PC-3 (cell line): ENCODE measurements at regions not wholly inside any gene's neighbourhood (a gene's known extent, or its start where the extent isn't known, plus 50 kb on each side); places are given as distances from the start of the nearest gene placed in this dataset.

Experiments used
- ATAC-seq: fragments of 200-7000 bp; cut with Tn5 transposase; 2 replicates; pipeline ENCODE4 v1.9.1; 2020; ENCODE audit warnings: mild to moderate bottlenecking, moderate library complexity
- BruUV-seq: library from RNA; stranded (reverse); fragments of 400-500 nt; replicated peaks from 2 replicates; lab custom pipeline; 2021; lab: Mats Ljungman, UMichigan
- CTCF ChIA-PET: fragments of 300-600 bp; sonication (Branson Sonifier 250); formaldehyde crosslinking; loops from one replicate; lab custom pipeline; 2022; ENCODE audit warnings: antibody characterized with exemption; lab: Charles Lee
- POLR2A ChIA-PET: fragments of 300-600 bp; sonication (Branson Sonifier 250); formaldehyde crosslinking; loops from one replicate; lab custom pipeline; 2022; ENCODE audit warnings: antibody characterized with exemption; ENCODE audit not compliant: unreplicated experiment; lab: Charles Lee
- DNase-seq: peaks from one replicate; pipeline ENCODE4 v3.0.0-alpha.2; 2015
- H2AFZ ChIP-seq: fragments of 300-600 bp; sonication (generic); 2 replicates; pipeline ENCODE4 v1.6.0; 2016; ENCODE audit warnings: antibody characterized with exemption, low read length
- H3F3A ChIP-seq: fragments of 300-600 bp; sonication (generic); one replicate; pipeline ENCODE4 v1.6.0; 2017; ENCODE audit warnings: antibody characterized with exemption, low read length, control low read depth, mild to moderate bottlenecking; ENCODE audit not compliant: unreplicated experiment
- H3K27ac ChIP-seq: fragments of 300-600 bp; sonication (generic); 2 replicates; pipeline ENCODE4 v1.5.1; 2016; ENCODE audit warnings: mild to moderate bottlenecking, low read length
- H3K27me3 ChIP-seq: fragments of 300-600 bp; sonication (generic); 2 replicates; pipeline ENCODE4 v1.6.1; 2016; ENCODE audit warnings: low read length, mixed read lengths
- H3K36me3 ChIP-seq: fragments of 300-600 bp; sonication (generic); 2 replicates; pipeline ENCODE4 v1.6.1; 2016; ENCODE audit warnings: low read depth, mixed run types, low read length, mixed read lengths
- H3K4me1 ChIP-seq: fragments of 300-600 bp; sonication (generic); 2 replicates; pipeline ENCODE4 v1.5.1; 2016; ENCODE audit warnings: low read length; ENCODE audit not compliant: insufficient read depth
- H3K4me2 ChIP-seq: fragments of 300-600 bp; sonication (generic); 2 replicates; pipeline ENCODE4 v1.6.0; 2016; ENCODE audit warnings: low read length
- H3K4me3 ChIP-seq: fragments of 300-600 bp; sonication (generic); 2 replicates; pipeline ENCODE4 v1.5.1; 2016; ENCODE audit warnings: mild to moderate bottlenecking, low read length, mixed read lengths
- H3K79me2 ChIP-seq: fragments of 300-600 bp; sonication (generic); 2 replicates; pipeline ENCODE4 v1.6.1; 2017; ENCODE audit warnings: low read length, mixed read lengths
- H3K9ac ChIP-seq: fragments of 300-600 bp; sonication (generic); 2 replicates; pipeline ENCODE4 v1.6.0; 2016; ENCODE audit warnings: mild to moderate bottlenecking, low read length
- H3K9me2 ChIP-seq: fragments of 300-600 bp; sonication (generic); replicated peaks from 2 replicates; pipeline ENCODE4 v1.6.1; 2016; ENCODE audit warnings: mixed run types, low read length, mixed read lengths
- H3K9me3 ChIP-seq: fragments of 300-600 bp; sonication (generic); 2 replicates; pipeline ENCODE4 v1.6.1; 2016; ENCODE audit warnings: low read length, mixed read lengths
- H4K20me1 ChIP-seq: fragments of 300-600 bp; sonication (generic); 2 replicates; pipeline ENCODE4 v1.6.1; 2016; ENCODE audit warnings: low read length, mixed read lengths
- CTCF ChIP-seq: fragments of 300-600 bp; sonication (generic); conservative IDR thresholded peaks from 2 replicates; pipeline ENCODE4 v1.5.1; 2017; ENCODE audit warnings: antibody characterized with exemption, low read depth, mild to moderate bottlenecking, low read length
- EZH2 ChIP-seq: fragments of 300-600 bp; sonication (generic); IDR thresholded peaks from one replicate; pipeline ENCODE4 v1.6.1; 2017; ENCODE audit warnings: antibody characterized with exemption, mild to moderate bottlenecking, low read length; ENCODE audit not compliant: unreplicated experiment
- EZH2phosphoT487 ChIP-seq: fragments of 300-600 bp; sonication (generic); IDR thresholded peaks from 2 replicates; pipeline ENCODE4 v1.6.1; 2018; ENCODE audit warnings: mild to moderate bottlenecking, antibody characterized with exemption, low read length, borderline replicate concordance
- intact Hi-C: fragments of 100-400 bp; cut with micrococcal nuclease; formaldehyde crosslinking; loops from 2 replicates; pipeline ENCODE4 v1.9.0; 2023

GRCh38 chr17:14731591-14731990 is 430.7 kb downstream of the HS3ST3B1 start:
- CTCF ChIA-PET: no interaction called here
- Histone ChIP-seq H3K79me2 (no peaks in the 10 kb centered on the region), H3K36me3 (no peaks in the 10 kb centered on the region), H3K9ac (no peak overlapping the region), H3K4me1 (no peaks in the 10 kb centered on the region), H3F3A (no peaks in the 10 kb centered on the region), H4K20me1 (no peaks in the 10 kb centered on the region), H3K9me3 (no peaks in the 10 kb centered on the region), H3K9me2 (0 out of 2 replicates have a peak, but pooled peaks cover 4% of the 10 kb centered on the region), H3K4me2 (no peak overlapping the region), H2AFZ (no peak overlapping the region), H3K27me3 (peaks cover 8% of the 10 kb centered on the region), H3K27ac (no peak overlapping the region), H3K4me3 (no peak overlapping the region)
- no peak for TF ChIP-seq EZH2phosphoT487
- TF ChIP-seq EZH2: no peak
- no peak for TF ChIP-seq CTCF
- no TSS peak for BruUV-seq
- intact Hi-C loops: no loop called here
- DNase-seq (no peak), ATAC-seq (no peak)
- POLR2A ChIA-PET: no interaction called here

GRCh38 chr17:14730821-14731220 is 429.9 kb downstream of the HS3ST3B1 start:
- Histone ChIP-seq H3K9me3 (no peaks in the 10 kb centered on the region), H3K4me1 (no peaks in the 10 kb centered on the region), H3K27ac (no peak overlapping the region), H3K4me3 (no peak overlapping the region), H3K9me2 (0 out of 2 replicates have a peak, but pooled peaks cover 4% of the 10 kb centered on the region), H3K36me3 (no peaks in the 10 kb centered on the region), H3K79me2 (no peaks in the 10 kb centered on the region), H2AFZ (no peak overlapping the region), H3K27me3 (peaks cover 15% of the 10 kb centered on the region), H4K20me1 (no peaks in the 10 kb centered on the region), H3K9ac (no peak overlapping the region), H3F3A (no peaks in the 10 kb centered on the region), H3K4me2 (no peak overlapping the region)
- BruUV-seq: no TSS peak
- TF ChIP-seq CTCF (no peak), EZH2phosphoT487 (no peak), EZH2 (no peak)
- DNase-seq (peak; percentile 18), ATAC-seq (no peak)
- ChIA-PET POLR2A (no interaction called here), CTCF (no interaction called here)
- intact Hi-C loops: no loop called here

DNA sequence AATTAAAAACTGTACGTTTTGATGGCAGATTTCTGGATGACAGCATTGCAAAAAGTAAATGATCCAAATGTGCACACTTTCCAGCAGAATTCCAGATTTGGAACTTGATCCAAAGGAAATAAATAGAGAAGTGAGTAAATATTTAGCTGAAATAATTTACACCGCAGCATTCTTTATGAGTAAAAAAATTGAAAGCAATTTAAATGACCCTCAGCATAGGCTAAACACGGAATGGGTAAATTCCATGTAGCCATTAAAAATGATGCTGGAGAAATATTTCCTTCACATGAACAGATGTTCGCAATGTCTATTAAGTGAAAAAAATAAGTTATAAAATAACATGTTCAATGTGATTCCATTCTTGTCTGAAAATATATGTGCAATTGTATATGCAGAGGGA is 424.8 kb downstream of the HS3ST3B1 start:
- H3K27me3 ChIP-seq: peaks cover 24% of the 10 kb centered on the region
- no peak overlapping the region for H2AFZ ChIP-seq
- H3K9me2 ChIP-seq: 0 out of 2 replicates have a peak, but pooled peaks cover 4% of the 10 kb centered on the region
- no peak overlapping the region for H3K9ac ChIP-seq
- POLR2A ChIA-PET: no interaction called here
- no peak overlapping the region for H3K27ac ChIP-seq
- intact Hi-C loops: no loop called here
- H3K4me3 ChIP-seq: no peak overlapping the region
- TF ChIP-seq EZH2phosphoT487: no peak
- TF ChIP-seq CTCF: no peak
- TF ChIP-seq EZH2: no peak
- H3K4me1 ChIP-seq: no peaks in the 10 kb centered on the region
- BruUV-seq: no TSS peak
- H3K79me2 ChIP-seq: no peaks in the 10 kb centered on the region
- no peaks in the 10 kb centered on the region for H3K36me3 ChIP-seq
- no peak for ATAC-seq
- CTCF ChIA-PET: no interaction called here
- 0 out of 2 replicates have a peak, but pooled peaks cover 4% of the 10 kb centered on the region for H3K9me3 ChIP-seq
- H3K4me2 ChIP-seq: no peak overlapping the region
- no peak for DNase-seq
- H4K20me1 ChIP-seq: no peaks in the 10 kb centered on the region
- no peaks in the 10 kb centered on the region for H3F3A ChIP-seq
